ENCODE measurements at regions not wholly inside any gene's neighbourhood (a gene's known extent, or its start where the extent isn't known, plus 50 kb on each side); places are given as distances from the start of the nearest gene placed in this dataset.
"Not testable (repeated sequence)": the region's sequence is repeated elsewhere in the genome, so short reads cannot be mapped to it uniquely, and the experiment has no call there.

- not testable (repeated sequence) for ATAC-seq, H3K4me1 Mint-ChIP-seq, H3K4me3 Mint-ChIP-seq
Observed at GRCh38 chr11:87623531-87624365, 551.5 kb downstream of the RAB38 start.

GRCh38 chr11:87616511-87616910 is 558.7 kb downstream of the RAB38 start:
- Mint-ChIP-seq H3K4me1 (no peaks in the 10 kb centered on the region), H3K36me3 (ENCODE audit: low read depth) (no peaks in the 10 kb centered on the region), H3K27me3 (no peaks in the 10 kb centered on the region), H3K27ac (no peak overlapping the region), H3K4me3 (no peak overlapping the region)
- ATAC-seq (no peak), DNase-seq (no peak)
- H3K9me3 ChIP-seq (ENCODE audit: control insufficient read depth, low read length, poor library complexity, severe bottlenecking) = no peaks in the 10 kb centered on the region

More at GRCh38 chr11:87623531-87624365, 551.5 kb downstream of the RAB38 start:
- H3K9me3 ChIP-seq (ENCODE audit: control insufficient read depth, low read length, poor library complexity, severe bottlenecking); DNase-seq; H3K27ac Mint-ChIP-seq; H3K36me3 Mint-ChIP-seq (ENCODE audit: low read depth); H3K27me3 Mint-ChIP-seq: not testable (repeated sequence)

GRCh38 chr11:87604350-87604749 is 566.6 kb downstream of the TMEM135 start:
- Mint-ChIP-seq H3K36me3 (ENCODE audit: low read depth) (no peaks in the 10 kb centered on the region), H3K4me1 (no peaks in the 10 kb centered on the region), H3K27ac (no peak overlapping the region), H3K27me3 (no peaks in the 10 kb centered on the region), H3K4me3 (no peak overlapping the region)
- DNase-seq = no peak
- H3K9me3 ChIP-seq (ENCODE audit: control insufficient read depth, low read length, poor library complexity, severe bottlenecking) = no peaks in the 10 kb centered on the region
- ATAC-seq = no peak

- no peak overlapping the region for H3K4me3 Mint-ChIP-seq
- H3K9me3 ChIP-seq (ENCODE audit: control insufficient read depth, low read length, poor library complexity, severe bottlenecking) = no peaks in the 10 kb centered on the region
- no peak for DNase-seq
Observed at GRCh38 chr11:87603887-87604286, 566.2 kb downstream of the TMEM135 start.

GRCh38 chr11:87602776-87603175 is 565.0 kb downstream of the TMEM135 start:
- no peaks in the 10 kb centered on the region for H3K4me1 Mint-ChIP-seq
- no peaks in the 10 kb centered on the region for H3K9me3 ChIP-seq (ENCODE audit: control insufficient read depth, low read length, poor library complexity, severe bottlenecking)
- H3K27me3 Mint-ChIP-seq = no peaks in the 10 kb centered on the region
- no peak for DNase-seq
- H3K27ac Mint-ChIP-seq = no peak overlapping the region
- H3K4me3 Mint-ChIP-seq = no peak overlapping the region
- ATAC-seq = no peak
- H3K36me3 Mint-ChIP-seq (ENCODE audit: low read depth) = no peaks in the 10 kb centered on the region

More at GRCh38 chr11:87603887-87604286, 566.2 kb downstream of the TMEM135 start:
- Mint-ChIP-seq H3K27ac (no peak overlapping the region), H3K27me3 (no peaks in the 10 kb centered on the region), H3K4me1 (no peaks in the 10 kb centered on the region), H3K36me3 (ENCODE audit: low read depth) (no peaks in the 10 kb centered on the region)
- ATAC-seq = no peak

GRCh38 chr11:87600938-87601337 is 563.2 kb downstream of the TMEM135 start:
- Mint-ChIP-seq H3K27ac (no peak overlapping the region), H3K27me3 (no peaks in the 10 kb centered on the region), H3K36me3 (ENCODE audit: low read depth) (no peaks in the 10 kb centered on the region), H3K4me1 (no peaks in the 10 kb centered on the region), H3K4me3 (no peak overlapping the region)
- DNase-seq = no peak
- no peaks in the 10 kb centered on the region for H3K9me3 ChIP-seq (ENCODE audit: control insufficient read depth, low read length, poor library complexity, severe bottlenecking)
- no peak for ATAC-seq

GRCh38 chr11:87597725-87598124 is 560.0 kb downstream of the TMEM135 start:
- H3K4me1 Mint-ChIP-seq = no peaks in the 10 kb centered on the region
- H3K27me3 Mint-ChIP-seq = no peaks in the 10 kb centered on the region
- no peak overlapping the region for H3K4me3 Mint-ChIP-seq
- no peaks in the 10 kb centered on the region for H3K9me3 ChIP-seq (ENCODE audit: control insufficient read depth, low read length, poor library complexity, severe bottlenecking)
- no peak for ATAC-seq
- H3K36me3 Mint-ChIP-seq (ENCODE audit: low read depth) = no peaks in the 10 kb centered on the region
- DNase-seq = no peak
- H3K27ac Mint-ChIP-seq = no peak overlapping the region

- H3K27me3 Mint-ChIP-seq = no peaks in the 10 kb centered on the region
- no peaks in the 10 kb centered on the region for H3K36me3 Mint-ChIP-seq (ENCODE audit: low read depth)
- DNase-seq = no peak
- H3K4me1 Mint-ChIP-seq = no peaks in the 10 kb centered on the region
- ATAC-seq = no peak
- no peak overlapping the region for H3K27ac Mint-ChIP-seq
- no peaks in the 10 kb centered on the region for H3K9me3 ChIP-seq (ENCODE audit: control insufficient read depth, low read length, poor library complexity, severe bottlenecking)
- H3K4me3 Mint-ChIP-seq = no peak overlapping the region
Observed at GRCh38 chr11:87596176-87596575, 558.4 kb downstream of the TMEM135 start.

GRCh38 chr11:87589082-87589481 is 551.3 kb downstream of the TMEM135 start:
- H3K27me3 Mint-ChIP-seq = no peaks in the 10 kb centered on the region
- no peak overlapping the region for H3K27ac Mint-ChIP-seq

GRCh38 chr11:87585613-87586012 is 547.9 kb downstream of the TMEM135 start:
- not testable (repeated sequence) for DNase-seq; H3K4me1 Mint-ChIP-seq; ATAC-seq; H3K36me3 Mint-ChIP-seq (ENCODE audit: low read depth); H3K4me3 Mint-ChIP-seq; H3K9me3 ChIP-seq (ENCODE audit: control insufficient read depth, low read length, poor library complexity, severe bottlenecking); H3K27ac Mint-ChIP-seq; H3K27me3 Mint-ChIP-seq

More at GRCh38 chr11:87589082-87589481, 551.3 kb downstream of the TMEM135 start:
- no peaks in the 10 kb centered on the region for H3K4me1 Mint-ChIP-seq
- no peaks in the 10 kb centered on the region for H3K36me3 Mint-ChIP-seq (ENCODE audit: low read depth)
- ATAC-seq = no peak
- H3K4me3 Mint-ChIP-seq = no peak overlapping the region
- H3K9me3 ChIP-seq (ENCODE audit: control insufficient read depth, low read length, poor library complexity, severe bottlenecking) = no peaks in the 10 kb centered on the region
- DNase-seq = no peak

GRCh38 chr11:87583931-87584330 is 546.2 kb downstream of the TMEM135 start:
- Mint-ChIP-seq H3K27ac (no peak overlapping the region), H3K36me3 (ENCODE audit: low read depth) (no peaks in the 10 kb centered on the region), H3K4me3 (no peak overlapping the region), H3K4me1 (no peaks in the 10 kb centered on the region), H3K27me3 (no peaks in the 10 kb centered on the region)
- DNase-seq (no peak), ATAC-seq (no peak)
- H3K9me3 ChIP-seq (ENCODE audit: control insufficient read depth, low read length, poor library complexity, severe bottlenecking) = no peaks in the 10 kb centered on the region

- Mint-ChIP-seq H3K36me3 (ENCODE audit: low read depth) (no peaks in the 10 kb centered on the region), H3K4me1 (no peaks in the 10 kb centered on the region), H3K27me3 (no peaks in the 10 kb centered on the region), H3K4me3 (no peak overlapping the region), H3K27ac (no peak overlapping the region)
- ATAC-seq (no peak), DNase-seq (no peak)
- no peaks in the 10 kb centered on the region for H3K9me3 ChIP-seq (ENCODE audit: control insufficient read depth, low read length, poor library complexity, severe bottlenecking)
Observed at GRCh38 chr11:87575088-87575487, 537.4 kb downstream of the TMEM135 start.

- DNase-seq (no peak), ATAC-seq (no peak)
- H3K9me3 ChIP-seq (ENCODE audit: control insufficient read depth, low read length, poor library complexity, severe bottlenecking) = no peaks in the 10 kb centered on the region
- Mint-ChIP-seq H3K27me3 (no peaks in the 10 kb centered on the region), H3K4me3 (no peak overlapping the region), H3K36me3 (ENCODE audit: low read depth) (no peaks in the 10 kb centered on the region), H3K27ac (no peak overlapping the region), H3K4me1 (no peaks in the 10 kb centered on the region)
Observed at GRCh38 chr11:87574193-87574592, 536.5 kb downstream of the TMEM135 start.

GRCh38 chr11:87573708-87574107 is 536.0 kb downstream of the TMEM135 start:
- Mint-ChIP-seq H3K4me3 (no peak overlapping the region), H3K36me3 (ENCODE audit: low read depth) (no peaks in the 10 kb centered on the region)
- H3K9me3 ChIP-seq (ENCODE audit: control insufficient read depth, low read length, poor library complexity, severe bottlenecking) = no peaks in the 10 kb centered on the region

More at GRCh38 chr11:87573708-87574107, 536.0 kb downstream of the TMEM135 start:
- ATAC-seq = no peak
- H3K27me3 Mint-ChIP-seq = no peaks in the 10 kb centered on the region
- DNase-seq = no peak
- no peak overlapping the region for H3K27ac Mint-ChIP-seq
- no peaks in the 10 kb centered on the region for H3K4me1 Mint-ChIP-seq

Data from T-helper 17 cell (primary cell).